ENCODE measurements at regions not wholly inside any gene's neighbourhood (a gene's known extent, or its start where the extent isn't known, plus 50 kb on each side); places are given as distances from the start of the nearest gene placed in this dataset.
"Not testable (repeated sequence)": the region's sequence is repeated elsewhere in the genome, so short reads cannot be mapped to it uniquely, and the experiment has no call there.

DNA sequence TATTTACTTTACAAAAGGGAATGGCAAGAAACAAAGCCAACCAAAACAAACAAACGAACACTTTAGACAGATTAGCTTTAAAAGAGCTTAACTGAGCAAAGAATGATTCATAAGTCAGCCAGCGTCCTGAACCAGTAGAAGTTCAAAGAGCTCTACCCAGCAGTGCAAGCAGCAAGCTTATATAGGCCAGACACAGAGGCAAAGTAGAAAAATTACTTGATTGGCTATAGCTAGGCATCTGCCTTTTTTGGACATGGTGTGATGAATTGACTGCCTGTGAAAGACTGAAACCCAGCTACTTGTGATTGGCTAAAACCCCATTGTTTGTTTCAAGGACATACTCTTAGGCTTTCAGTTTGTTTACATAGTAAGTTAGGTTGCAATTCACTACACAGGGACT lies 2120.0 kb upstream of the RAG2 start:
- Histone ChIP-seq H3K9me3 (replicated peaks) (no peaks in the 10 kb centered on the region), H3K27ac (replicated peaks) (no peak overlapping the region), H3K4me3 (no peak overlapping the region), H3K36me3 (no peaks in the 10 kb centered on the region), H3K4me1 (no peaks in the 10 kb centered on the region), H3K27me3 (ENCODE audit: low read depth) (no peaks in the 10 kb centered on the region)
- no peak for DNase-seq
- intact Hi-C loops (cut with micrococcal nuclease): no loop called here
- no peak for TF ChIP-seq CTCF (IDR thresholded peaks at IDR 0.05; ENCODE audit: borderline replicate concordance)

- Histone ChIP-seq H3K27me3 (ENCODE audit: low read depth) (no peaks in the 10 kb centered on the region), H3K4me1 (no peaks in the 10 kb centered on the region), H3K36me3 (no peaks in the 10 kb centered on the region), H3K9me3 (replicated peaks) (no peaks in the 10 kb centered on the region), H3K4me3 (no peak overlapping the region), H3K27ac (replicated peaks) (no peak overlapping the region)
- intact Hi-C loops (cut with micrococcal nuclease): no loop called here
- no peak for TF ChIP-seq CTCF (IDR thresholded peaks at IDR 0.05; ENCODE audit: borderline replicate concordance)
- no peak for DNase-seq
Measured at GRCh38 chr11:38711110-38711509, 2113.1 kb upstream of the RAG2 start.

GRCh38 chr11:38710262-38710661 lies 2112.2 kb upstream of the RAG2 start:
- intact Hi-C loops (cut with micrococcal nuclease): no loop called here
- no peaks in the 10 kb centered on the region for H3K27me3 ChIP-seq (ENCODE audit: low read depth)
- no peaks in the 10 kb centered on the region for H3K9me3 ChIP-seq (replicated peaks)
- no peaks in the 10 kb centered on the region for H3K4me1 ChIP-seq
- TF ChIP-seq CTCF (IDR thresholded peaks at IDR 0.05; ENCODE audit: borderline replicate concordance): no peak
- H3K36me3 ChIP-seq: no peaks in the 10 kb centered on the region
- DNase-seq: no peak
- H3K4me3 ChIP-seq: no peak overlapping the region
- no peak overlapping the region for H3K27ac ChIP-seq (replicated peaks)

DNA sequence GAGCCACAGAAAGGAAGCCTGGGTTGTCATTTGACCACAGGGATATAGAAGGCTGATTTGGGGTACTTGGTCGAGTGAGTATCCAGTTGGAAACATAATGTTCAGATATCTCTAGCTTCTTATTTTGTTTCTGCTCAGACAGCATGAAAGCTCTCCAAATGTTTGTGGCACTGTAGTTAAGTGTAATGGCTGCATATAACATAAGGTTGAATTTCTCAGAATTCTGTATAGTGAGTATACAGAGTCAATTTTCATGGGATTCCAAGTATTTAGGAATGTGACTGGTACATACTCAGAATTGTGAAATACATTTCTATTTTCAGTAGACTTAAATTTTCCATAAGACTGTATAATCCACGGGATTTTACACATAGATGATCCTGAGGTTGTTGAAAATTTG lies 2102.1 kb upstream of the RAG2 start:
- peaks cover 10% of the 10 kb centered on the region for H3K9me3 ChIP-seq (replicated peaks)
- no peak for TF ChIP-seq CTCF (IDR thresholded peaks at IDR 0.05; ENCODE audit: borderline replicate concordance)
- no peak overlapping the region for H3K27ac ChIP-seq (replicated peaks)
- H3K4me3 ChIP-seq: no peak overlapping the region
- no peak for DNase-seq
- H3K4me1 ChIP-seq: no peaks in the 10 kb centered on the region
- intact Hi-C loops (cut with micrococcal nuclease): no loop called here
- no peaks in the 10 kb centered on the region for H3K27me3 ChIP-seq (ENCODE audit: low read depth)
- no peaks in the 10 kb centered on the region for H3K36me3 ChIP-seq

GRCh38 chr11:38693306-38693705 lies 2095.3 kb upstream of the RAG2 start:
- H3K4me3 ChIP-seq: no peak overlapping the region
- H3K27ac ChIP-seq (replicated peaks): no peak overlapping the region
- no peak for DNase-seq
- intact Hi-C loops (cut with micrococcal nuclease): no loop called here
- no peaks in the 10 kb centered on the region for H3K4me1 ChIP-seq
- no peaks in the 10 kb centered on the region for H3K27me3 ChIP-seq (ENCODE audit: low read depth)
- no peaks in the 10 kb centered on the region for H3K36me3 ChIP-seq
- no peak for TF ChIP-seq CTCF (IDR thresholded peaks at IDR 0.05; ENCODE audit: borderline replicate concordance)
- H3K9me3 ChIP-seq (replicated peaks): no peaks in the 10 kb centered on the region

DNA sequence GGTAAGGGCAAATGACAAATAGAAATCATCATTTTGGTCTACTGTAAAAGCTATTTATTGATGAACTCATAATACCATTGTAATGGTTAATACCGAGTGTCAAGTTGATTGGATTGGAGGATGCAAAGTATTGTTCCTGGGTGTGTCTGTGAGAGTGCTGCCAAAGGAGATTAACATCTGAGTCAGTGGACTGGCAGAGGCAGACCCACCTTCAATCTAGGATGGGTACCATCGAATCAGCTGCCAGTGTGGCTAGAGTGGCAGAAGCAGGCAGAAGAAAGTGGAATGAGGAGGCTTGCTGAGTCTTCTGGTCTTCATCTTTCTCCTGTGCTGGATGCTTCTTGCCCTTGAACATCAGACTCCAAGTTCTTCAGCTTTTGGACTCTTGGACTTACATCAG lies 2092.2 kb upstream of the RAG2 start:
- H3K27me3 ChIP-seq (ENCODE audit: low read depth); H3K36me3 ChIP-seq; H3K4me1 ChIP-seq; DNase-seq; H3K27ac ChIP-seq (replicated peaks); intact Hi-C loops (cut with micrococcal nuclease); H3K4me3 ChIP-seq; H3K9me3 ChIP-seq (replicated peaks): not testable (repeated sequence)

Measured in left ventricle myocardium inferior (tissue), 1 donor.